Stimulated activated CD8-positive, alpha-beta memory T cell treated with anti-CD3 and anti-CD28 coated beads, Interleukin-4, amount 100 ng/mL, for 48 hours (primary cell): ENCODE measurements at regions not wholly inside any gene's neighbourhood (a gene's known extent, or its start where the extent isn't known, plus 50 kb on each side); places are given as distances from the start of the nearest gene placed in this dataset.
"Not testable (repeated sequence)": the region's sequence is repeated elsewhere in the genome, so short reads cannot be mapped to it uniquely, and the experiment has no call there.

Experiments used
- DNase-seq: peaks from one replicate; pipeline ENCODE4 v3.0.0-alpha.2; 2020

GRCh38 chr2:239723486-239724193 lies 301.5 kb downstream of the NDUFA10 start:
- no peak for DNase-seq

- DNase-seq = no peak
These were observed 302.2 kb downstream of the NDUFA10 start for GRCh38 chr2:239722760-239723470.

- no peak for DNase-seq
These were observed 303.0 kb downstream of the NDUFA10 start for GRCh38 chr2:239721991-239722759.

- DNase-seq = no peak
These were observed 303.6 kb downstream of the NDUFA10 start for GRCh38 chr2:239721531-239721930.

GRCh38 chr2:239720361-239721360 lies 304.5 kb downstream of the NDUFA10 start:
- no peak for DNase-seq

- no peak for DNase-seq
These were observed 305.3 kb downstream of the NDUFA10 start for GRCh38 chr2:239719791-239720360.

GRCh38 chr2:239718991-239719390 lies 306.2 kb downstream of the NDUFA10 start:
- DNase-seq = not testable (repeated sequence)

- no peak for DNase-seq
These were observed 307.4 kb downstream of the NDUFA10 start for GRCh38 chr2:239717706-239718105.

- DNase-seq = no peak
These were observed 307.8 kb downstream of the NDUFA10 start for GRCh38 chr2:239717319-239717675.

- peak; percentile 10 for DNase-seq
These were observed 308.4 kb downstream of the NDUFA10 start for GRCh38 chr2:239716536-239717318.

GRCh38 chr2:239716009-239716408 lies 309.1 kb downstream of the NDUFA10 start:
- DNase-seq = no peak

- DNase-seq = no peak
These were observed 309.5 kb downstream of the NDUFA10 start for GRCh38 chr2:239715606-239716005.

GRCh38 chr2:239715202-239715601 lies 309.9 kb downstream of the NDUFA10 start:
- DNase-seq = no peak

- no peak for DNase-seq
These were observed 311.0 kb downstream of the NDUFA10 start for GRCh38 chr2:239714116-239714515.

GRCh38 chr2:239712755-239713154 lies 311.9 kb upstream of the HDAC4 start:
- no peak for DNase-seq

- DNase-seq = peak; percentile 10
These were observed 311.2 kb upstream of the HDAC4 start for GRCh38 chr2:239711911-239712570.

- peak; percentile 11 for DNase-seq
These were observed 310.4 kb upstream of the HDAC4 start for GRCh38 chr2:239710953-239711861.

GRCh38 chr2:239706367-239706766 lies 305.5 kb upstream of the HDAC4 start:
- no peak for DNase-seq

- no peak for DNase-seq
These were observed 303.9 kb upstream of the HDAC4 start for GRCh38 chr2:239704737-239705136.

- DNase-seq = no peak
These were observed 303.0 kb upstream of the HDAC4 start for GRCh38 chr2:239703834-239704233.
